ENCODE measurements at regions not wholly inside any gene's neighbourhood (a gene's known extent, or its start where the extent isn't known, plus 50 kb on each side); places are given as distances from the start of the nearest gene placed in this dataset.

DNA sequence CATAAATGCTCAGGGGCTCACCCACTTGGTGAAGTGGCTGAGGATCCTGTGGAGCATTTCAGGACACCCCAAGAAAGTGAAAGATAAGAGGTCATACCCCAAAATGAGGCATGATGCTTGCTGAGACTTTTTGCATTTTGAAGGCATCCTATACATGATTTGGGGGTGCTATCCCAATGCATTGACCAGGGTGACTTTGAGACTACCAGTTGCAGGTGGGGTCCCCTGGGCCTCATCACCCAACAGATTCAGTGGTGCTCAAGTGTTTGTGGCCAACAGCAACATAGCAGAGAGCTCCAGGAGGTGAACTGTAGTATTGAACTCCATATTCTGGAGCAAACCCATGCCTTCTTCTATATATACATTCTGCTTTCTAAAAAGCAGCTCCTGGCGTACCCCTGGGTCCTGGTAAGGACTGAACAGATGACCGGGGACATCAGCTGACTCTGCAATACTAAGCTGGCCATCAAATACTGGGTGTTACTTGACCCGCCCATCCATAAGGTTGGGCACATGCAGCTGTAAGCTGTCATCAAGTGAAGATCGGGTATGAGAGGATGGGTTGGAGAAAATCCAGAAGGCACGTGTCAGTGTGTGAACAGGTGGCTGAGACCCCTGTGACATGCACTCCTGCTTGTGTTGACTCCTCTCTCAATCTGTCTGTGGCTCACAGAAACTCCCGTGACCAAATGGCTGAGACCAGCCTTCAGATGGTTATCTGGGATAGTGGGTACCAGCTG lies 143.3 kb downstream of the KLF13 start:
- Histone ChIP-seq H3K9ac (ENCODE audit: low read length) (no peak overlapping the region), H2AFZ (ENCODE audit: low read depth, low read length) (no peak overlapping the region), H3K4me3 (ENCODE audit: low read length) (no peak overlapping the region), H4K20me1 (ENCODE audit: insufficient read depth, low read length) (no peaks in the 10 kb centered on the region), H3K4me1 (ENCODE audit: low read length) (peaks cover 27% of the 10 kb centered on the region), H3K27ac (ENCODE audit: low read length) (no peak overlapping the region), H3K79me2 (ENCODE audit: low read length) (no peaks in the 10 kb centered on the region), H3K9me3 (ENCODE audit: insufficient read depth, low read length) (no peaks in the 10 kb centered on the region), H3K36me3 (replicated peaks; ENCODE audit: low read depth, low read length) (no peaks in the 10 kb centered on the region), H3K4me2 (ENCODE audit: low read length) (no peak overlapping the region), H3K27me3 (ENCODE audit: low read depth, low read length) (peaks cover 5% of the 10 kb centered on the region)
- TF ChIP-seq EZH2phosphoT487 (IDR thresholded peaks at IDR 0.05; ENCODE audit: low read depth): no peak
- TF ChIP-seq, protein P1, sequence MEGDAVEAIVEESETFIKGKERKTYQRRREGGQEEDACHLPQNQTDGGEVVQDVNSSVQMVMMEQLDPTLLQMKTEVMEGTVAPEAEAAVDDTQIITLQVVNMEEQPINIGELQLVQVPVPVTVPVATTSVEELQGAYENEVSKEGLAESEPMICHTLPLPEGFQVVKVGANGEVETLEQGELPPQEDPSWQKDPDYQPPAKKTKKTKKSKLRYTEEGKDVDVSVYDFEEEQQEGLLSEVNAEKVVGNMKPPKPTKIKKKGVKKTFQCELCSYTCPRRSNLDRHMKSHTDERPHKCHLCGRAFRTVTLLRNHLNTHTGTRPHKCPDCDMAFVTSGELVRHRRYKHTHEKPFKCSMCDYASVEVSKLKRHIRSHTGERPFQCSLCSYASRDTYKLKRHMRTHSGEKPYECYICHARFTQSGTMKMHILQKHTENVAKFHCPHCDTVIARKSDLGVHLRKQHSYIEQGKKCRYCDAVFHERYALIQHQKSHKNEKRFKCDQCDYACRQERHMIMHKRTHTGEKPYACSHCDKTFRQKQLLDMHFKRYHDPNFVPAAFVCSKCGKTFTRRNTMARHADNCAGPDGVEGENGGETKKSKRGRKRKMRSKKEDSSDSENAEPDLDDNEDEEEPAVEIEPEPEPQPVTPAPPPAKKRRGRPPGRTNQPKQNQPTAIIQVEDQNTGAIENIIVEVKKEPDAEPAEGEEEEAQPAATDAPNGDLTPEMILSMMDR (IDR thresholded peaks at IDR 0.05; ENCODE audit: low read depth, low read length): no peak

DNA sequence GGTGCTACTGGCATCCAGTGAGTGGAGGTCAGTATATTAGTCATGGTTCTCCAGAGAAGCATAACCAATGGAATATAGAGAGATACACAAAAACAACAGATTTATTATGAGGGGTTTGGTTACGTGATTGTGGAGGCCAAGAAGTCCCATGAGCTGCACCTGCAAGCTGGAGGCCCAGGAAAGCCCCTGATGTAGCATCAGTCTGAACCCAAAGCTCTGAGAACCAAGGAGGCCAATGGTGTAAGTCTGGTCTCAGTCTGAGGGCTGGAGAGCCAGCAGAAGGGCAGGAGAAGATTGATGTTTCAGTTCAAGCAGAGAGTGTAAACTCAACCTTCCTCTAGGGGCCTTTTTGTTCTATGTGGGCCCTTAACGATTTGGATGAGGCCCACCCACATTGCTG lies 144.1 kb downstream of the KLF13 start:
- H3K4me2 ChIP-seq (ENCODE audit: low read length): no peak overlapping the region
- H3K9ac ChIP-seq (ENCODE audit: low read length): no peak overlapping the region
- no peaks in the 10 kb centered on the region for H3K79me2 ChIP-seq (ENCODE audit: low read length)
- no peak overlapping the region for H3K27ac ChIP-seq (ENCODE audit: low read length)
- no peaks in the 10 kb centered on the region for H3K9me3 ChIP-seq (ENCODE audit: insufficient read depth, low read length)
- H3K4me3 ChIP-seq (ENCODE audit: low read length): no peak overlapping the region
- no peaks in the 10 kb centered on the region for H4K20me1 ChIP-seq (ENCODE audit: insufficient read depth, low read length)
- peaks cover 27% of the 10 kb centered on the region for H3K4me1 ChIP-seq (ENCODE audit: low read length)
- H3K27me3 ChIP-seq (ENCODE audit: low read depth, low read length): peaks cover 3% of the 10 kb centered on the region
- TF ChIP-seq, protein P1 (IDR thresholded peaks at IDR 0.05; ENCODE audit: low read depth, low read length): no peak
- no peak for TF ChIP-seq EZH2phosphoT487 (IDR thresholded peaks at IDR 0.05; ENCODE audit: low read depth)
- no peaks in the 10 kb centered on the region for H3K36me3 ChIP-seq (replicated peaks; ENCODE audit: low read depth, low read length)
- no peak overlapping the region for H2AFZ ChIP-seq (ENCODE audit: low read depth, low read length)

DNA sequence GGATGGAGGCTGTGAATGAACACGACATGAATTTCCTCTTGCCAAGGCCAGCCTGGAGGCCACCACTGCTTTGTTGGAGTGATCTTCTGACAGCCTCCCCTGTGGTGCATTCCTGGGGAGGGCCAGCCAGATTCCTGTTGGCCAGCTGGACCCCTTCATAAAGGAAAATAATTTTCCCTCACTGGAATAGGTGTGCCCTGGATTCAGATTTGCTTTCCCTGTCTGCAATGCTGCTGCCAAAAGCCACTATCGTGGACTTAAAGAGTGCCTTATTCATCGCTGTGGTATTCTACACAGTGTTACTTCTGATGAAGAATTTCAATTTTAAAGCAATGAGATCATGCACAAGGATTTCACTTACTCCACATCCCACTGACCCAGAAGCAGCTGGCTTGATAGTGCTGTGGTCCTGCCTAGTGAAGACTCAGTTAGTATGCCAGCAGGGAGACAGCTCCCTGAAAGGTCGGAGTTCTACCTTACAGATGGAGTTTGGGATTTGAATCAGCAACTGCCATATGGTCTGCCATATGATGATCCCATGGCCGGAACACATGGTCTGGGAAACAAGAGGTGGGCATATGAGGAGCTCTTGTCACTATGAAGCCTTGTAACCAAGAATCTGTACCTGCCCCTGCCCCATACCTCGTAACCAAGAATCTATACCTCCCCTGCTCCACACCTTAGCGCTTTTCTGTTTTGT lies 145.2 kb downstream of the KLF13 start:
- H3K9ac ChIP-seq (ENCODE audit: low read length): no peak overlapping the region
- no peaks in the 10 kb centered on the region for H3K9me3 ChIP-seq (ENCODE audit: insufficient read depth, low read length)
- H3K4me2 ChIP-seq (ENCODE audit: low read length): no peak overlapping the region
- peaks cover 27% of the 10 kb centered on the region for H3K4me1 ChIP-seq (ENCODE audit: low read length)
- H3K4me3 ChIP-seq (ENCODE audit: low read length): no peak overlapping the region
- no peaks in the 10 kb centered on the region for H3K36me3 ChIP-seq (replicated peaks; ENCODE audit: low read depth, low read length)
- no peaks in the 10 kb centered on the region for H4K20me1 ChIP-seq (ENCODE audit: insufficient read depth, low read length)
- peaks cover 3% of the 10 kb centered on the region for H3K27me3 ChIP-seq (ENCODE audit: low read depth, low read length)
- TF ChIP-seq, protein P1 (IDR thresholded peaks at IDR 0.05; ENCODE audit: low read depth, low read length): no peak
- TF ChIP-seq EZH2phosphoT487 (IDR thresholded peaks at IDR 0.05; ENCODE audit: low read depth): no peak
- no peak overlapping the region for H2AFZ ChIP-seq (ENCODE audit: low read depth, low read length)
- H3K27ac ChIP-seq (ENCODE audit: low read length): no peak overlapping the region
- H3K79me2 ChIP-seq (ENCODE audit: low read length): no peaks in the 10 kb centered on the region

DNA sequence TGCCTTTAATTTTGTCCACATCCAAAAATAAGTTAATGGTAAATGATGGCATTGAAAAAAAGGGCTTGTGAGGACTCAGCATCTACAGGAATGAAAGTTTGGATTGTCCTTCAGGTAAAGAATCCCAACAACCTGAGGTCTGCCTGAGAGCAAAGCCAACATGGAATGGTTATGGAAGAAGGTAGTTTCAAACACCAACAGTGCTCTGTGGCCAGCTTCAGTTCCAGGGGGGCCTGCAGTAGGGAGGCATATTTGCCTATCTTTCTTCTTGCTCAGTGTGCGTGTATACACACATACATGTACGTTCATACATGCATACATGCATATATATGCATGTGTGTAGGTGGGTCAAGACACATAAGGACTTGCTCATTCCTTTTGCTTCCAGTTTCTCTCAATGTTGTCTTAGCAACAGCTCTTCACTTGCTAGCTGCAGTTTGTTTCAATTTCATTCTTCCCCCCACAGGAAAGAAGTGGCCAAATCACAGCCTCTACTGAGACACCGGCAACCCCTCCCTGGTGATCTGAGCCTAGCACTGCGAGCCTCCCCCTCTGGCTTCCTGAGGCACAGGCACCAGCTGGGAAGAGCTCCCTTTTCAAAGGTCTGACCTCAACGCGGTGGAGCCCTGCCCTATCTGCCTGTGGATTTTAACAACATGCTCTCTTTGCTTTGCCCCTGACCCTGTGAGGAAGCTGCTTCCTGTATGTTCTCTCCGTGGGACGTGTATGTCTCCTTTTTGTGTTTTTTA lies 146.2 kb downstream of the KLF13 start:
- no peaks in the 10 kb centered on the region for H4K20me1 ChIP-seq (ENCODE audit: insufficient read depth, low read length)
- H2AFZ ChIP-seq (ENCODE audit: low read depth, low read length): peak overlapping the region; percentile 90
- peak overlapping the region; percentile 49 for H3K4me3 ChIP-seq (ENCODE audit: low read length)
- H3K4me2 ChIP-seq (ENCODE audit: low read length): peak overlapping the region; percentile 78
- no peaks in the 10 kb centered on the region for H3K79me2 ChIP-seq (ENCODE audit: low read length)
- TF ChIP-seq EZH2phosphoT487 (IDR thresholded peaks at IDR 0.05; ENCODE audit: low read depth): no peak
- TF ChIP-seq, protein P1 (IDR thresholded peaks at IDR 0.05; ENCODE audit: low read depth, low read length): no peak
- peaks cover 27% of the 10 kb centered on the region for H3K4me1 ChIP-seq (ENCODE audit: low read length)
- no peaks in the 10 kb centered on the region for H3K9me3 ChIP-seq (ENCODE audit: insufficient read depth, low read length)
- no peak overlapping the region for H3K27ac ChIP-seq (ENCODE audit: low read length)
- H3K9ac ChIP-seq (ENCODE audit: low read length): peak overlapping the region; percentile 10; the same call in 1 of the 2 replicates
- no peaks in the 10 kb centered on the region for H3K36me3 ChIP-seq (replicated peaks; ENCODE audit: low read depth, low read length)
- H3K27me3 ChIP-seq (ENCODE audit: low read depth, low read length): peaks cover 3% of the 10 kb centered on the region
